Left ventricle myocardium inferior (tissue), 1 donor: ENCODE measurements at regions not wholly inside any gene's neighbourhood (a gene's known extent, or its start where the extent isn't known, plus 50 kb on each side); places are given as distances from the start of the nearest gene placed in this dataset.

ENCODE experiments used
- DNase-seq: peaks from one replicate; pipeline ENCODE4 v3.0.0-alpha.2; 2020
- H3K27ac ChIP-seq: fragments of 200-600 bp; replicated peaks from 2 replicates; pipeline ENCODE4 v1.8.0; 2021
- H3K27me3 ChIP-seq: fragments of 200-600 bp; 2 replicates; pipeline ENCODE4 v1.8.0; 2021; ENCODE audit warnings: low read depth
- H3K36me3 ChIP-seq: fragments of 200-600 bp; 2 replicates; pipeline ENCODE4 v1.8.0; 2021
- H3K4me1 ChIP-seq: fragments of 200-600 bp; 2 replicates; pipeline ENCODE4 v1.8.0; 2021
- H3K4me3 ChIP-seq: fragments of 200-600 bp; 2 replicates; pipeline ENCODE4 v1.8.0; 2021; ENCODE audit warnings: mild to moderate bottlenecking, moderate library complexity
- H3K9me3 ChIP-seq: fragments of 200-600 bp; replicated peaks from 2 replicates; pipeline ENCODE4 v1.8.0; 2021
- intact Hi-C: fragments of 100-400 bp; cut with micrococcal nuclease; formaldehyde crosslinking; loops from one replicate; pipeline ENCODE4 v1.11.0; 2022
- TF ChIP-seq, protein P1 (sequence below): fragments of 200-600 bp; IDR thresholded peaks from 2 replicates; pipeline ENCODE4 v1.8.0; 2021; ENCODE audit warnings: antibody characterized with exemption, mild to moderate bottlenecking, borderline replicate concordance
- donor health status: DM: no; HTN: yes; CAD: no; lungs with severe emphysema.

DNA sequence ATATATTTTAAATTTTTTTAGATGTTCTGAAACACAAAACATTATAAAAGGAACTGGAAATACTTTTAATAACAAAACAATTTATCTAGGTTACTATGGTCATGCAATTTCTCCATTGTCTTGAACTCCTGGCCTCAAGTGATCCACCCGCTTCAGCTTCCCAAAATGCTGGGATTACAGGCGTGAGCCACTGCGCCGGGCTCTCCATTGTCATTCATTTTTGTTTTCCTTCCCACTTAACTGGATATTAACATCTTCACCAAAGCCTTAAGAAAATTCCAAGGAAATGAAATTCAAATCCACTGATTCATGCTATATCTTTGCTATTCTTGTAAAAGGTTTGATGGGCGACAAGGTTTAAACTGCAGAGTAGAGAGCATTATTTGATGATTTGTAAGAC lies 279.5 kb upstream of the PKN2 start:
- Histone ChIP-seq H3K27ac (no peak overlapping the region), H3K4me3 (no peak overlapping the region), H3K27me3 (no peaks in the 10 kb centered on the region), H3K4me1 (no peaks in the 10 kb centered on the region), H3K9me3 (peaks cover 15% of the 10 kb centered on the region), H3K36me3 (no peaks in the 10 kb centered on the region)
- DNase-seq: no peak
- TF ChIP-seq, protein P1, sequence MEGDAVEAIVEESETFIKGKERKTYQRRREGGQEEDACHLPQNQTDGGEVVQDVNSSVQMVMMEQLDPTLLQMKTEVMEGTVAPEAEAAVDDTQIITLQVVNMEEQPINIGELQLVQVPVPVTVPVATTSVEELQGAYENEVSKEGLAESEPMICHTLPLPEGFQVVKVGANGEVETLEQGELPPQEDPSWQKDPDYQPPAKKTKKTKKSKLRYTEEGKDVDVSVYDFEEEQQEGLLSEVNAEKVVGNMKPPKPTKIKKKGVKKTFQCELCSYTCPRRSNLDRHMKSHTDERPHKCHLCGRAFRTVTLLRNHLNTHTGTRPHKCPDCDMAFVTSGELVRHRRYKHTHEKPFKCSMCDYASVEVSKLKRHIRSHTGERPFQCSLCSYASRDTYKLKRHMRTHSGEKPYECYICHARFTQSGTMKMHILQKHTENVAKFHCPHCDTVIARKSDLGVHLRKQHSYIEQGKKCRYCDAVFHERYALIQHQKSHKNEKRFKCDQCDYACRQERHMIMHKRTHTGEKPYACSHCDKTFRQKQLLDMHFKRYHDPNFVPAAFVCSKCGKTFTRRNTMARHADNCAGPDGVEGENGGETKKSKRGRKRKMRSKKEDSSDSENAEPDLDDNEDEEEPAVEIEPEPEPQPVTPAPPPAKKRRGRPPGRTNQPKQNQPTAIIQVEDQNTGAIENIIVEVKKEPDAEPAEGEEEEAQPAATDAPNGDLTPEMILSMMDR: no peak
- intact Hi-C loops: no loop called here

- Histone ChIP-seq H3K27ac (no peak overlapping the region), H3K4me1 (no peaks in the 10 kb centered on the region), H3K9me3 (peaks cover 15% of the 10 kb centered on the region), H3K4me3 (no peak overlapping the region), H3K36me3 (no peaks in the 10 kb centered on the region), H3K27me3 (no peaks in the 10 kb centered on the region)
- TF ChIP-seq, protein P1: no peak
- no peak for DNase-seq
- intact Hi-C loops: no loop called here
Observed at GRCh38 chr1:88407248-88407647, 276.8 kb upstream of the PKN2 start.

DNA sequence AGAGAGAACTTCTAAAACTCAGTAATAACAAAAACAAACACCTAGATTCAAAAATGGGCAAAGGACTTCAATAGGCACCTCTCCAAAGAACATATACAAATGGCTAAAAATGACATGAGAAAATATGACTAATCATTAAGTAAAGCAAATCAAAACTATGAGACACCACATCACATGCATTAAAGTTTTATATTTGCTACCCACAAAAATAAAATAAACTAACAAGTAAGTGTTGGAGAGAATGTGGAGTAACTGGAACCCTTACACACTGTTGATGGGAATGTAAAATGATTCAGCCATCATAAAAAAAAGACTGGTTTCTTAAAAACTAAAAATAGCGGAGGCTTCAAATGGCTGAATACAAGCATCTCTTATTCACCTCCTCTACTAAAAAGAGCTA lies 262.1 kb upstream of the PKN2 start:
- no peak overlapping the region for H3K27ac ChIP-seq
- DNase-seq: no peak
- no peak overlapping the region for H3K4me3 ChIP-seq
- intact Hi-C loops: no loop called here
- no peaks in the 10 kb centered on the region for H3K27me3 ChIP-seq
- TF ChIP-seq, protein P1: no peak
- H3K36me3 ChIP-seq: no peaks in the 10 kb centered on the region
- H3K9me3 ChIP-seq: peaks cover 86% of the 10 kb centered on the region
- H3K4me1 ChIP-seq: no peaks in the 10 kb centered on the region

DNA sequence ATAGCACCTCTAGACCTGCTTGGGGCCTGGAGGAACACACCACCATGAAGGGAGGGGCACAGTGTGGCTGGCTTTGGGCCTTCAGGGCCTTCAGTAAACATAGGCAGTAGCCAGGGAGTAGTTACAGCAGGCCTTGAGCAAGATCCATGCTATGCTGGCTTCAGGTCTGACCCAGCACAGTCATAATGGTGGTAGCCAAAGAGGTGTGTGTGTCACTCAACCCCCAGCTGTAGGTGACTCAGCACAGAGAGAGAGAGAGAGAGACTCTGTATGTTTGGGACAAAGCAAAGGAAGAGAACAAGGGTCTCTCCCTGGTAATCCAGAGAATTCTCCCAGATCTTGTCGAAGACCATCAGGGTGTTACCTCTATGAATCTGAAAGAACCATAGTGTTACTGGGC lies 250.5 kb upstream of the PKN2 start:
- H3K9me3 ChIP-seq: peaks cover 79% of the 10 kb centered on the region
- no peaks in the 10 kb centered on the region for H3K27me3 ChIP-seq
- no peak overlapping the region for H3K4me3 ChIP-seq
- no peaks in the 10 kb centered on the region for H3K36me3 ChIP-seq
- H3K27ac ChIP-seq: no peak overlapping the region
- intact Hi-C loops: no loop called here
- TF ChIP-seq, protein P1: no peak
- DNase-seq: no peak
- H3K4me1 ChIP-seq: no peaks in the 10 kb centered on the region

DNA sequence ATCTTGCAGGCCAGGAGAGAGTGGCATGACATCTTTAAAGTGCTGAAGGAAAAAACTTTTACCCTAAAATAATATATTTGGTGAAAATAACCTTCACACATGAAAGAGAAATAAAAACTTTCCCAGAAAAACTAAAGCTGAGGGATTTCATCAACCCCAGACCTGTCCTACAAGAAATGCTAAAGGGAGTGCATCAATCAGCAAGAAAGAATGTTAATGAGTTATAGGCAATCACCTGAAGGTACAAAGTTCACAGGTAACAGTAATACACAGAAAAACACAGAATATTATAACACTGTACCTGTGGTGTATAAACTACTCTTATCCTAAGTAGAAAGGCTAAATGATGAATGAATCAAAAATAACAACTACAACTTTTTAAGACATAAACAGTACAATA lies 249.2 kb upstream of the PKN2 start:
- Histone ChIP-seq H3K36me3 (no peaks in the 10 kb centered on the region), H3K27ac (no peak overlapping the region), H3K27me3 (no peaks in the 10 kb centered on the region), H3K4me1 (no peaks in the 10 kb centered on the region), H3K4me3 (no peak overlapping the region), H3K9me3 (peaks cover 87% of the 10 kb centered on the region)
- no peak for DNase-seq
- TF ChIP-seq, protein P1: no peak
- intact Hi-C loops: no loop called here

DNA sequence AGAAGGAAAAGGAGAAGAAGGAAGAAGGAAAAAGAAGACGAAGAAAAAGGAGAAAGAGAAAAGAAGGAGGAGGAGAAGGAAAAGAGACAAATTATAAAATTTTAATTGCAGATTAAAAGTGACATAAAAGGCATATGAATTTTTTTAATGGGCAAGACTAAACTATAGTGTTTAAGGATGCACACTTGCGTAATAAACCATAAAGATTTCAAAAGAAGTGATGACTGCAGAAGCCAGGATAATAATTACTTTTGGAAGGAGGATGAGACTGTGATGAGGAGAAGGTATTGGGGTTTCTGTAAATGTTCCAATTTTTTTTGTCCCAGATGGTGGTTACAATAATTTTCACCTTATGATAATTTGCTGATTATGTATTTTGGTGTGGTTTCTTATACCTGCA lies 243.1 kb upstream of the PKN2 start:
- TF ChIP-seq, protein P1: no peak
- intact Hi-C loops: no loop called here
- no peak overlapping the region for H3K27ac ChIP-seq
- DNase-seq: no peak
- H3K9me3 ChIP-seq: peaks cover 53% of the 10 kb centered on the region
- H3K36me3 ChIP-seq: no peaks in the 10 kb centered on the region
- H3K4me3 ChIP-seq: no peak overlapping the region
- no peaks in the 10 kb centered on the region for H3K4me1 ChIP-seq
- H3K27me3 ChIP-seq: no peaks in the 10 kb centered on the region
